ENCODE measurements at regions not wholly inside any gene's neighbourhood (a gene's known extent, or its start where the extent isn't known, plus 50 kb on each side); places are given as distances from the start of the nearest gene placed in this dataset.

DNA sequence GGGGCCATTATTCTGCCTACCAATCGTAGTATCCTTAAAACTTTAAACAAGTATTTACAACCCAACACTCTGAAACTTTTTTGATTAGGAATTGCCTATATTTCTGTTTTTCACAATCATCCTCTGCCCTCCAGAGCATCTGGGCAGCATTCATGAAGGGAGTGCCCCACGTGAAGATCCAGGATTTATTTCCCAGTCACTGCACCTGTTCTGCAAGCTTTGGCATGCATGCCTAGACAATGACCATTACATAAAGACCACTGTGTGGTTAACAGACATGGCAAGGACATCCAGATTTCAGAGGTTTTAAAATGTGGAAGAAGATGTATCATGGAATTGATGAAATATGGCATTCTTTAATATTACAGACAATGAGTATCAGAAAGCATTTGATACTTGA is 1083.8 kb downstream of the TBC1D22A start:
- Histone ChIP-seq H3K27ac (ENCODE audit: low read depth in 2 of 2, low read length in 2 of 2) (no peak overlapping the region), H3K9ac (ENCODE audit: low read depth in 1 of 2, low read length in 2 of 2) (no peak overlapping the region), H3K36me3 (ENCODE audit: control insufficient read depth in 2 of 2, insufficient read depth in 2 of 2, low read length in 2 of 2) (no peaks in the 10 kb centered on the region)

DNA sequence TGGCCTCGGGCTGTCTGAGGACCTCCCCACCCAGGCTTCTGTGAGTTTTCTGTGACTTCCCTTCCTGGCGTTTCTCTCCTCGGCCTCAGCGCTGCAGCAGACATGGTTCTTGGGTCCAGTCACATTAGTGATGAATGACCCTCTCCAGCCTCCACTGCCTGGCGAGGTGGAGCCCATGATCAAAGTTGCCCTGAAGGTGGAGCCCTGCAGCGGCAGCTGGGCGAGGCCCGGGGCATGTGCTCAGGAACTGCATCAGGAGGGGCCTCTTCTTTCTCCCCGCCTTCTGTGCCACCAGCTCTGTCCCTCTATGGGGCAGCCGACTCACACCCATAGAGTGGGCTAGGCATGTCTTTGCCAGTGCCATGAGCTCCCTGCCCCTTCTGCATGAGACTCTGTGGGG is 1079.7 kb downstream of the TBC1D22A start:
- Histone ChIP-seq H3K27ac (ENCODE audit: low read depth in 2 of 2, low read length in 2 of 2) (no peak overlapping the region), H3K9me3 (ENCODE audit: control insufficient read depth in 2 of 2, low read length in 2 of 2) (no peaks in the 10 kb centered on the region), H3K27me3 (ENCODE audit: control insufficient read depth in 2 of 2, insufficient read depth in 2 of 2, low read length in 2 of 2) (peaks cover 0 to 5% of the 10 kb centered on the region in 2 donors), H3K36me3 (ENCODE audit: control insufficient read depth in 2 of 2, insufficient read depth in 2 of 2, low read length in 2 of 2) (no peaks in the 10 kb centered on the region), H3K4me1 (ENCODE audit: control insufficient read depth in 2 of 2, insufficient read depth in 2 of 2, low read length in 2 of 2) (no peaks in the 10 kb centered on the region), H3K9ac (ENCODE audit: low read depth in 1 of 2, low read length in 2 of 2) (no peak overlapping the region), H3K4me3 (ENCODE audit: low read length in 2 of 2) (no peak overlapping the region)

More for the DNA sequence above, 1083.8 kb downstream of the TBC1D22A start:
- no peaks in the 10 kb centered on the region for H3K9me3 ChIP-seq (ENCODE audit: control insufficient read depth in 2 of 2, low read length in 2 of 2)
- no peaks in the 10 kb centered on the region for H3K4me1 ChIP-seq (ENCODE audit: control insufficient read depth in 2 of 2, insufficient read depth in 2 of 2, low read length in 2 of 2)
- H3K27me3 ChIP-seq (ENCODE audit: control insufficient read depth in 2 of 2, insufficient read depth in 2 of 2, low read length in 2 of 2): peaks cover 0 to 8% of the 10 kb centered on the region in 2 donors
- H3K4me3 ChIP-seq (ENCODE audit: low read length in 2 of 2): no peak overlapping the region

DNA sequence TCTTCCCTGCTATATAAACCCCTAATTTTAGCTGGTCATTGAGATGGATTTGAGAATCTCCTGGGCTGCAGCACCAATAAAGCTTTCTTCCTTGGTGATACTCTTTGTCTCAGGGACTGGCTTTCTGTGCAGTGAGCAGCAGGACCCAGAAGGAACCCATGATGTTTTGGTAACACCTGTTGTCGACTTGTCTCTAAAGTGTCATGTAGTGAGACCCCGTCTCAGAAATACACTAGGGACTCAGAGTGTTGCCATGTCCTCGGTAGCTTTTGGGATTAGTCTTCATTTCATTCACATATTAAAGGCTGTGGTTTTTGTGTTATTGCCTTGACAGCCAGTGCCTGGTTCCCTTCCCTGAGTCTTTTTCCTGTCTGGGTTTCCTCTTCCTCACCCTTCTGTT is 1078.7 kb downstream of the TBC1D22A start:
- Histone ChIP-seq H3K27me3 (ENCODE audit: control insufficient read depth in 2 of 2, insufficient read depth in 2 of 2, low read length in 2 of 2) (peaks cover 0 to 3% of the 10 kb centered on the region in 2 donors), H3K4me3 (ENCODE audit: low read length in 2 of 2) (no peak overlapping the region), H3K4me1 (ENCODE audit: control insufficient read depth in 2 of 2, insufficient read depth in 2 of 2, low read length in 2 of 2) (no peaks in the 10 kb centered on the region), H3K9ac (ENCODE audit: low read depth in 1 of 2, low read length in 2 of 2) (no peak overlapping the region), H3K9me3 (ENCODE audit: control insufficient read depth in 2 of 2, low read length in 2 of 2) (no peaks in the 10 kb centered on the region), H3K27ac (ENCODE audit: low read depth in 2 of 2, low read length in 2 of 2) (no peak overlapping the region), H3K36me3 (ENCODE audit: control insufficient read depth in 2 of 2, insufficient read depth in 2 of 2, low read length in 2 of 2) (no peaks in the 10 kb centered on the region)

DNA sequence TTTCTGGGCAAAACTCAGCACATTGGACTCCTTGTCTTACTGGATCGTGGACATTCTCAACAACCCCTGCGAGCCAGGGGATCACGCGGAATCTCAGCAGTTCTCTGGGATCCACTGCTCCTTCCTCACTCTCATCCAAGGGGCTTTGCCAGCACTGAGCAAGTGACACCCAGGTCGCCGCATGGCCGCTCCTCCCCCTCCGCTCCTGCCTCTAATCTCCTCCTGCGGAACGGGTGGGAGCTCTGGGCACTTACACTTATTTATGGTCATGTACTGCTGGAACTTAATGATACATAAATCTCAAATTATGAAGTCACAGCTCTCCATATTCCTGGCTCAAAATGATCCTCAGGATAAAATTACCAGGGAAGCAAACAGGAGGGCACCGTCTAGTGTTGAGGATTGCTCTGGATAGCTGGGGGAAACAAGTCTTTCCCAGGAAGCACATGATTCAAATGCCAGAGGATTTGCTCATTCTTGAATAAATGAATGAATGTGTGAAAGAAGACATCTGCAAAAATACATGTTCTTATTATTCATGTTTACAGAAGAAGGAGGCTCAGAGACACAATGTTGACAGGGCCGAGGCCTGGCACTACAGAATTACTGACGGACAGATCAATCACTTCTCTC is 1077.3 kb downstream of the TBC1D22A start:
- no peak overlapping the region for H3K27ac ChIP-seq (ENCODE audit: low read depth in 2 of 2, low read length in 2 of 2)

DNA sequence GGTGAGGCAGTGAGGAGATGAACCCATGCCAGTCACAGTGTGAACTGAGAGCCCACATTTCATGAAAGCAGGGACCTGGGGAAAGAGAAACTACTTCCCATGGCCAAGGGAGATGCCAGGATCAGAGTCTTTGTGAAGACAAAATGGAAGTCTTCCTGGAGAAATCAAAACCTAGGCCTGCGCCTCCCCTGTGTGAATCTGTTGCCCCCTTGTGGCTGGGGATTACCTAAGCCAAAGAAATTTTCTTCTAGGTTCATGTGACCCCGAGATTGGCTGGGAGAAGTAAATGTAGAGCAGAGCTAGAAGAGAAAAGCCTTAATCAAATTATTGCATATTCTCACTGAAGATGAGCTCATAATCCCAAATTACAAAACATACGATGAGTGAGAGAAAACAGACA is 1075.3 kb downstream of the TBC1D22A start:
- H3K9me3 ChIP-seq (ENCODE audit: control insufficient read depth in 2 of 2, low read length in 2 of 2): no peaks in the 10 kb centered on the region
- no peak overlapping the region for H3K4me3 ChIP-seq (ENCODE audit: low read length in 2 of 2)
- H3K4me1 ChIP-seq (ENCODE audit: control insufficient read depth in 2 of 2, insufficient read depth in 2 of 2, low read length in 2 of 2): no peaks in the 10 kb centered on the region
- no peaks in the 10 kb centered on the region for H3K36me3 ChIP-seq (ENCODE audit: control insufficient read depth in 2 of 2, insufficient read depth in 2 of 2, low read length in 2 of 2)
- H3K27me3 ChIP-seq (ENCODE audit: control insufficient read depth in 2 of 2, insufficient read depth in 2 of 2, low read length in 2 of 2): peaks cover 0 to 5% of the 10 kb centered on the region in 2 donors
- no peak overlapping the region for H3K27ac ChIP-seq (ENCODE audit: low read depth in 2 of 2, low read length in 2 of 2)
- H3K9ac ChIP-seq (ENCODE audit: low read depth in 1 of 2, low read length in 2 of 2): no peak overlapping the region

More for the DNA sequence above, 1077.3 kb downstream of the TBC1D22A start:
- H3K9me3 ChIP-seq (ENCODE audit: control insufficient read depth in 2 of 2, low read length in 2 of 2): no peaks in the 10 kb centered on the region
- no peaks in the 10 kb centered on the region for H3K4me1 ChIP-seq (ENCODE audit: control insufficient read depth in 2 of 2, insufficient read depth in 2 of 2, low read length in 2 of 2)
- H3K36me3 ChIP-seq (ENCODE audit: control insufficient read depth in 2 of 2, insufficient read depth in 2 of 2, low read length in 2 of 2): no peaks in the 10 kb centered on the region
- H3K4me3 ChIP-seq (ENCODE audit: low read length in 2 of 2): no peak overlapping the region
- no peaks in the 10 kb centered on the region for H3K27me3 ChIP-seq (ENCODE audit: control insufficient read depth in 2 of 2, insufficient read depth in 2 of 2, low read length in 2 of 2)
- H3K9ac ChIP-seq (ENCODE audit: low read depth in 1 of 2, low read length in 2 of 2): no peak overlapping the region

DNA sequence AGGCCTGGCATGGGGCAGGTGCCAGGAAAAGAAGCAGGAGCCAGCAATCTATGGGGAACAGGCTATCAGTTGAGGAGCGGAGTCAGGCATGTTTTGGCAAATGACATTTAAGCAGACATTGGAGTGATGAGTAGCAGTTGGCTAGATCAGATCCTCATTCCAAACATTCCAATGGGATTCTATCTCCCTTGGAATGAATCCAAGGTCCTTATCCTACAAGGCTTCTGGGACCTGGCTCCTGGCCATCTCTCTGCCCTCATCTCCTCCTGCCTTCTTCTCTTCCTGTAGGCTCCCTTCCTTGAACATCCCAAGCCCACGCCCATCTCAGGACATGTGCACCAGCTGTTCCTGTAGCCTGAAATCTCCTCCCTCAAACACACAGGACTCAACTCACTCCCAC is 1074.5 kb downstream of the TBC1D22A start:
- no peak overlapping the region for H3K9ac ChIP-seq (ENCODE audit: low read depth in 1 of 2, low read length in 2 of 2)
- H3K4me3 ChIP-seq (ENCODE audit: low read length in 2 of 2): no peak overlapping the region
- no peaks in the 10 kb centered on the region for H3K36me3 ChIP-seq (ENCODE audit: control insufficient read depth in 2 of 2, insufficient read depth in 2 of 2, low read length in 2 of 2)
- no peaks in the 10 kb centered on the region for H3K4me1 ChIP-seq (ENCODE audit: control insufficient read depth in 2 of 2, insufficient read depth in 2 of 2, low read length in 2 of 2)
- H3K9me3 ChIP-seq (ENCODE audit: control insufficient read depth in 2 of 2, low read length in 2 of 2): no peaks in the 10 kb centered on the region
- H3K27ac ChIP-seq (ENCODE audit: low read depth in 2 of 2, low read length in 2 of 2): no peak overlapping the region
- H3K27me3 ChIP-seq (ENCODE audit: control insufficient read depth in 2 of 2, insufficient read depth in 2 of 2, low read length in 2 of 2): peaks cover 3 to 5% of the 10 kb centered on the region in 2 donors

DNA sequence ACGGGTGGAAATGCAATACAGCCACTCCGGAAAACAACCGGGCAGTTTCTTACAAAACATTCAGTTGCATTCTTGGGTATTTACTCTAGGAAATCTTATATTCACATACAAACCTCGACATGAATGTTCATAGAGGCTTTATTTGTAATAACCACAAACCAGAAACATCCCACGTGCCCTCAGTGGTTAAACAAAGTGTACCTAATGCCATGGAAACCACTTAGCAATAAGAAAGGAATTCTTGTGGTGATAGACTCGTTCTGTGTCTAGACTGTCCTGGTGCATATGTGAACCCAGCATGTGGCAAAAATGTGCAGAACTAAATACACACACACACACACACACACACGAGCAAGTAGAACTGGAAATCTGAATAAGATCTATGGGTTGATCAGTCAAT is 1073.3 kb downstream of the TBC1D22A start:
- peaks cover 3 to 5% of the 10 kb centered on the region in 2 donors for H3K27me3 ChIP-seq (ENCODE audit: control insufficient read depth in 2 of 2, insufficient read depth in 2 of 2, low read length in 2 of 2)
- no peak overlapping the region for H3K4me3 ChIP-seq (ENCODE audit: low read length in 2 of 2)

DNA sequence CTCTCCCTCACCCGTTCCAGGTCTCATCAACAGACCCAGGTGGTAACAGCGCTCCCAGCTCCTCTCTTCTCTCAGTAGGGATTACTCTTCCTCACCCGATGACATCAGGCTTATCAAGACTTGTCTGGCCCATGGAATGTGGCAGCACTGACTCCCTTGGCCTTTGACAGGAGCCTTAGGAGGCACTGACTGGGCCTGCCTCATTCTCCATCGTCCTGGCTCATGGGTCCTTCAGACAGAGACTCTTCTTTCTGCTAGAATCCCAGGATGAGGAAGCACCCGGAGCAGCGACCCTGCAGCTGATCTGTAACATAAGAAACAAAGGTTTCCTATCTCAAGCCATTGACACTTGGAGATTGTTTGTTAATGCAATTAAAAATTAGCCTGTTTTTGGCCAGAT is 1063.6 kb downstream of the TBC1D22A start:
- H3K4me1 ChIP-seq (ENCODE audit: control insufficient read depth in 2 of 2, insufficient read depth in 2 of 2, low read length in 2 of 2): no peaks in the 10 kb centered on the region
- H3K27ac ChIP-seq (ENCODE audit: low read depth in 2 of 2, low read length in 2 of 2): no peak overlapping the region
- no peaks in the 10 kb centered on the region for H3K36me3 ChIP-seq (ENCODE audit: control insufficient read depth in 2 of 2, insufficient read depth in 2 of 2, low read length in 2 of 2)
- H3K4me3 ChIP-seq (ENCODE audit: low read length in 2 of 2): no peak overlapping the region
- H3K27me3 ChIP-seq (ENCODE audit: control insufficient read depth in 2 of 2, insufficient read depth in 2 of 2, low read length in 2 of 2): no peaks in the 10 kb centered on the region
- no peaks in the 10 kb centered on the region for H3K9me3 ChIP-seq (ENCODE audit: control insufficient read depth in 2 of 2, low read length in 2 of 2)
- no peak overlapping the region for H3K9ac ChIP-seq (ENCODE audit: low read depth in 1 of 2, low read length in 2 of 2)

More for the DNA sequence above, 1073.3 kb downstream of the TBC1D22A start:
- Histone ChIP-seq H3K4me1 (ENCODE audit: control insufficient read depth in 2 of 2, insufficient read depth in 2 of 2, low read length in 2 of 2) (no peaks in the 10 kb centered on the region), H3K9me3 (ENCODE audit: control insufficient read depth in 2 of 2, low read length in 2 of 2) (no peaks in the 10 kb centered on the region), H3K36me3 (ENCODE audit: control insufficient read depth in 2 of 2, insufficient read depth in 2 of 2, low read length in 2 of 2) (no peaks in the 10 kb centered on the region), H3K9ac (ENCODE audit: low read depth in 1 of 2, low read length in 2 of 2) (no peak overlapping the region), H3K27ac (ENCODE audit: low read depth in 2 of 2, low read length in 2 of 2) (no peak overlapping the region)

DNA sequence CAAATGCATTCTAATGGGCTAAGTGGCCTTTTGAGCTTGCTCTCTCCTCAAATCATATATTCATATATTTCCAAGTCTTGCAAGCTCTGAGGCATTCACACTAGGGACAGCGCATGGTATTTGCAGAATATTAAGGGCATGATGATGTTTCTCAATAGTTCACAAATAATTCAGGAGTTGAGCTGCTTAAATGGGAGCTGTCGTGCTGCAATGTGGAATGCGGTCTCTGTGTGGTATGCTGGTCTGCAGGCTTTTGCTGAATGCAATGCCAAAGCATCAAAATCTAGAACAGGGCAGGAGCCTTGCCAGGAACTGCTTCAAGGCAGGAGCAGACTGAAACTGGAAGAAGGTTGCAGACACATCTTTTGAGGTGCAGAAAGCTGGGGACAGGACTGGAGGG is 1060.0 kb downstream of the TBC1D22A start:
- Histone ChIP-seq H3K4me3 (ENCODE audit: low read length in 2 of 2) (no peak overlapping the region), H3K27me3 (ENCODE audit: control insufficient read depth in 2 of 2, insufficient read depth in 2 of 2, low read length in 2 of 2) (no peaks in the 10 kb centered on the region), H3K4me1 (ENCODE audit: control insufficient read depth in 2 of 2, insufficient read depth in 2 of 2, low read length in 2 of 2) (no peaks in the 10 kb centered on the region), H3K9me3 (ENCODE audit: control insufficient read depth in 2 of 2, low read length in 2 of 2) (no peaks in the 10 kb centered on the region), H3K9ac (ENCODE audit: low read depth in 1 of 2, low read length in 2 of 2) (no peak overlapping the region), H3K36me3 (ENCODE audit: control insufficient read depth in 2 of 2, insufficient read depth in 2 of 2, low read length in 2 of 2) (no peaks in the 10 kb centered on the region), H3K27ac (ENCODE audit: low read depth in 2 of 2, low read length in 2 of 2) (no peak overlapping the region)

DNA sequence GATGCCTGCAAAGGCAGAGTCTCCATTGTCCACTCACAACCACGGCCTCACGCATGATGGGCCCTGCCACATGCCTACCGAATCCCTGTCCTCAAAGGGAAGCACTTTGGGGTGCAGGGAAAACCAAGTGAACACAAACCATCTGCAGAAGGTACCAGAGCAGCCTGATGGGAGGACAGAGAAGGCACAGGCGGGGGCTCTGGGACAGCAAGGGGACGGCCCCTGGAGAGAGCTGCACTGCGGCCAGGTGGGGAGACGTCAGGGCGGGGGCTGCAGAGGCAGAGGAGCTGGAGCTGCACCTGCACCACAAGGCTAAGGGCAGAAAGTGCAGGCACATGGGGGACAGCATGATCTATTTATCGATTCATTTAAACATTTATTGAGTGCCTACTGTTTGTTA is 1056.0 kb downstream of the TBC1D22A start:
- Histone ChIP-seq H3K9ac (ENCODE audit: low read depth in 1 of 2, low read length in 2 of 2) (no peak overlapping the region), H3K9me3 (ENCODE audit: control insufficient read depth in 2 of 2, low read length in 2 of 2) (no peaks in the 10 kb centered on the region), H3K4me1 (ENCODE audit: control insufficient read depth in 2 of 2, insufficient read depth in 2 of 2, low read length in 2 of 2) (no peaks in the 10 kb centered on the region), H3K27me3 (ENCODE audit: control insufficient read depth in 2 of 2, insufficient read depth in 2 of 2, low read length in 2 of 2) (no peaks in the 10 kb centered on the region), H3K27ac (ENCODE audit: low read depth in 2 of 2, low read length in 2 of 2) (no peak overlapping the region), H3K4me3 (ENCODE audit: low read length in 2 of 2) (no peak overlapping the region), H3K36me3 (ENCODE audit: control insufficient read depth in 2 of 2, insufficient read depth in 2 of 2, low read length in 2 of 2) (no peaks in the 10 kb centered on the region)

DNA sequence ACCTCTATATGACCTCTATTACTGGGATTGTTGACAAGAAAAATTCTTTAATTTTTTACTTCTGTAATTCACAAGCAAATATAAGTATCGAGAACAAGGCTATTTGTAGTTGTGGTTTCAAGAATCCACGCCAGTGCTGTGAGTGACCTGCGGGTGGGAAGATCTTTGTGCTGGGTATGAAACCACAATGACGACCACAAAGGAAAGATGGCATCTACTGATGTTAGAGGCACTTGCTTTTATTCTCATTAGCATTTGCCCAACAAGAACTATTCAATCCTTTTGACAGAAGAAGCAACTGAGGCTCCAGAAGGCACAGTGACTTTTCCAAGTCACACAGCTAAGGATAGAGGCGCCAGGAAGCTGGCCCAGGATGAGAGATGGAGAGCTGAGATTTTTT is 1054.9 kb downstream of the TBC1D22A start:
- no peak overlapping the region for H3K4me3 ChIP-seq (ENCODE audit: low read length in 2 of 2)
- H3K4me1 ChIP-seq (ENCODE audit: control insufficient read depth in 2 of 2, insufficient read depth in 2 of 2, low read length in 2 of 2): no peaks in the 10 kb centered on the region
- no peak overlapping the region for H3K27ac ChIP-seq (ENCODE audit: low read depth in 2 of 2, low read length in 2 of 2)
- H3K27me3 ChIP-seq (ENCODE audit: control insufficient read depth in 2 of 2, insufficient read depth in 2 of 2, low read length in 2 of 2): no peaks in the 10 kb centered on the region
- H3K9me3 ChIP-seq (ENCODE audit: control insufficient read depth in 2 of 2, low read length in 2 of 2): no peaks in the 10 kb centered on the region
- H3K9ac ChIP-seq (ENCODE audit: low read depth in 1 of 2, low read length in 2 of 2): no peak overlapping the region
- H3K36me3 ChIP-seq (ENCODE audit: control insufficient read depth in 2 of 2, insufficient read depth in 2 of 2, low read length in 2 of 2): no peaks in the 10 kb centered on the region
